ENCODE measurements at regions not wholly inside any gene's neighbourhood (a gene's known extent, or its start where the extent isn't known, plus 50 kb on each side); places are given as distances from the start of the nearest gene placed in this dataset.
A peak's percentile ranks its signal among the peaks of the same experiment; 100 is the strongest.
"Not testable (repeated sequence)": the region's sequence is repeated elsewhere in the genome, so short reads cannot be mapped to it uniquely, and the experiment has no call there.

DNA sequence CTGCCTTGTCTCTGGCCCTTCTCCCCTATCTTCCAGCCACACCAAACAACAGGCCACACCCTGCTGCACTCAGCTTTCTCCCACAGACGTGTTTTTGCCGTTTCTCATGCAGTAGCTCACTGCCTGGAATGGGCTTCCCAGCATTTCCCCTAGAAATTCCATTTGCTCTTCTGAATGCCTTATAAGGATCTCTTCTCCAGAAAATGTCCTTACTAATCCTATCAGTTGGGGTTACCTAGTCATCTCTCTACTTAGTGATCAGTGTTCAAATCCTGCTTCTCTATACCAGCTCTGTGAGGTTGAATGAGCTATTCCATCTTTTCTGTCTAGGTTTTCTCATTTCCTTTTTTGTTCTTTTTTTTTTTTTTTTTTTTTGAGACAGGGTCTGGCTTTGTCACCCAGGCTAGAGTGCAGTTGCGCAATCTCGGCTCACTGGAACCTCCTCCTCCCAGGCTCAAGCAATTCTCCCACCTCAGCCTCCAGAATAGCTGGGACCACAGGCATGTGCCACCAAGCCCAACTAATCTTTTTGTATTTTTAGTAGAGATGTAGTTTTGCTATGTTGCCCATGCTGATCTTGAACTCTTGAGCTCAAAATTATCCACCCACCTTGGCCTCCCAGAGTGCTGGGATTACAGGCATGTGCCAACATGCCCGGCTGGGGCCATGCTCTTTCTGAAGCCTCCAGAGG lies 98.2 kb upstream of the CHD2 start:
- intact Hi-C loops (cut with DNase I), result loop anchor here in 1 of 2 donors (5.0 kb wide), 1 partner anchor 115 kb away; no protein-coding TSS in a partner anchor
- peak; percentile 8 for ATAC-seq
- TF ChIP-seq, protein P1, sequence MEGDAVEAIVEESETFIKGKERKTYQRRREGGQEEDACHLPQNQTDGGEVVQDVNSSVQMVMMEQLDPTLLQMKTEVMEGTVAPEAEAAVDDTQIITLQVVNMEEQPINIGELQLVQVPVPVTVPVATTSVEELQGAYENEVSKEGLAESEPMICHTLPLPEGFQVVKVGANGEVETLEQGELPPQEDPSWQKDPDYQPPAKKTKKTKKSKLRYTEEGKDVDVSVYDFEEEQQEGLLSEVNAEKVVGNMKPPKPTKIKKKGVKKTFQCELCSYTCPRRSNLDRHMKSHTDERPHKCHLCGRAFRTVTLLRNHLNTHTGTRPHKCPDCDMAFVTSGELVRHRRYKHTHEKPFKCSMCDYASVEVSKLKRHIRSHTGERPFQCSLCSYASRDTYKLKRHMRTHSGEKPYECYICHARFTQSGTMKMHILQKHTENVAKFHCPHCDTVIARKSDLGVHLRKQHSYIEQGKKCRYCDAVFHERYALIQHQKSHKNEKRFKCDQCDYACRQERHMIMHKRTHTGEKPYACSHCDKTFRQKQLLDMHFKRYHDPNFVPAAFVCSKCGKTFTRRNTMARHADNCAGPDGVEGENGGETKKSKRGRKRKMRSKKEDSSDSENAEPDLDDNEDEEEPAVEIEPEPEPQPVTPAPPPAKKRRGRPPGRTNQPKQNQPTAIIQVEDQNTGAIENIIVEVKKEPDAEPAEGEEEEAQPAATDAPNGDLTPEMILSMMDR (IDR thresholded peaks at IDR 0.05), result no peak
- no peaks in the 10 kb centered on the region for H3K36me3 ChIP-seq
- H3K4me3 ChIP-seq, result no peak overlapping the region
- H3K27me3 ChIP-seq, result no peaks in the 10 kb centered on the region
- H3K27ac ChIP-seq, result peak overlapping the region; percentile 99 to 100
- peak in 2 of 4 donors; percentile 82 for DNase-seq
- H3K4me1 ChIP-seq, result peaks cover 37 to 75% of the 10 kb centered on the region in 2 donors
- no peaks in the 10 kb centered on the region for H3K9me3 ChIP-seq

DNA sequence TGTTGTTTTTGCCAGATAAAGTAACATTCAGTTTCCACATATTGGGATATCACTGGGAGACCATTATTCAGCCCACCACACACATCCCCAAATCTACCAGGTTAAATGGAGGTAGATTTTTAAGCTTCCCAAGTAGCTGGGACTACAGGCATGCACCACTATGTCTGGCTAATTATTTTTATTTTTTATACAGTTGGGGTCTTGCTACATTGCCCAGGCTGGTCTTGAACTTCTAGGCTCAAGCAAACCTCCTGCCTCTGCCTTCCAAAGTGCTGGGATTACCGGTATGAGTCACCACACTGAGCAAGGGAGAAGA lies 96.6 kb upstream of the CHD2 start:
- intact Hi-C loops (cut with DNase I), result loop anchor here in 1 of 2 donors (5.0 kb wide), 1 partner anchor 114 kb away; no protein-coding TSS in a partner anchor
- ATAC-seq, result no peak
- Histone ChIP-seq H3K4me1 (peaks cover 32 to 81% of the 10 kb centered on the region in 2 donors), H3K36me3 (no peaks in the 10 kb centered on the region), H3K9me3 (no peaks in the 10 kb centered on the region), H3K4me3 (no peak overlapping the region), H3K27ac (peak overlapping the region; percentile 99 to 100), H3K27me3 (no peaks in the 10 kb centered on the region)
- DNase-seq, result no peak
- TF ChIP-seq, protein P1 (IDR thresholded peaks at IDR 0.05), result no peak

DNA sequence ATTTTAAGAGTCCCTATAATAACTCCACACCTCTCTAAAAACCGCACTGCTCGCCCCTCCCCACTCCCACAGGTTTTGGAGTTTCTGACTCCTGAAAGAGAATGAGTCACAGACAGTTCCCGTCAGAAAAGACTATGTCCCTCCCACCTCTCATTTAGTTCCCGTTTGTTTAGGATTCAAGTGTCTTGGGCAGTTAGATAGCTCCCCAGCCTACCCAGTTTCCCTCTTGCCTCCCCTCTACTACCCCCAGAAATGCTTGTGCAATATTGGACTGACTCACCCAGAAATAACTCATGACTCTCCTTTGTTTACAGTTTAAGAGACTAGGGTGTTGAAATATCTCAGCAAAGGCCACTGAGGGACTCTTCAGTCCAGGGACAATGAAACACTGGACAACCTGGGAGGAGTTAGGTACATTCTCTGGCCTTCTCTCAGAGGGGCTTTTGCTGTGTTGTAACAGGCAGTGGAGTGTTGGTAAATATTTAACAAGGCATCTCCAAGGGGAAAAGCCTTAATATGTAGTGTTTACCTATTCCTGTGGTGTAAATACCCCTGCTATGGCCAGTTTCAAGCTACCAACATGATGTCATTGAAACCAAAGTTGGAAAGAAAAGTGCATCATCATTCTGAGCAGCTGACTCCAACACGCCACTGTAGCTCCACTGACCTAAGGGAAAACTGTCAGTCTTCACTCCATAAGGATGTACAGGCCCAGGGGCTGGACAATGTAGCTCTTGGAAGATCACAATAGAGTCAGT lies 96.1 kb upstream of the CHD2 start:
- no peak overlapping the region for H3K4me3 ChIP-seq
- DNase-seq (peak; percentile 36 to 91 (median 85)), ATAC-seq (peak; percentile 78)
- H3K9me3 ChIP-seq, result no peaks in the 10 kb centered on the region
- H3K27me3 ChIP-seq, result no peaks in the 10 kb centered on the region
- TF ChIP-seq, protein P1 (IDR thresholded peaks at IDR 0.05), result no peak
- no peaks in the 10 kb centered on the region for H3K36me3 ChIP-seq
- H3K27ac ChIP-seq, result peak overlapping the region; percentile 99 to 100
- intact Hi-C loops (cut with DNase I), result loop anchor here in 1 of 2 donors (5.0 kb wide), 1 partner anchor 113 kb away; no protein-coding TSS in a partner anchor
- peaks cover 32 to 81% of the 10 kb centered on the region in 2 donors for H3K4me1 ChIP-seq

DNA sequence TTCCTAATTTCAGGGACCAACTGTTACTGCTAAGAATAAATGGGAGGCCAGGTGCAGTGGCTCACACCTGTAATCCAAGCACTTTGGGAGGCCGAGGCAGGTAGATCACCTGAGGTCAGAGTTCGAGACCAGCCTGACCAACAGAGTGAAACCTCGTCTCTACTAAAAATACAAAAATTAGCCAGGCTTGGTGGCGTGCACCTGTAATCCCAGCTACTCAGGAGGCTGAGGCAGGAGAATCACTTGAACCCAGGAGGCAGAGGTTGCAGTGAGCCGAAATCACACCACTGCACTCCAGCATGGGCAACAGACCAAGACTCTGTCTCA lies 95.6 kb upstream of the CHD2 start:
- Histone ChIP-seq H3K27ac (peak overlapping the region; percentile 99 to 100), H3K4me1 (peaks cover 32 to 80% of the 10 kb centered on the region in 2 donors)
- not testable (repeated sequence) for DNase-seq, H3K36me3 ChIP-seq, H3K27me3 ChIP-seq, ATAC-seq, H3K9me3 ChIP-seq, H3K4me3 ChIP-seq
- intact Hi-C loops (cut with DNase I), result loop anchor here in 1 of 2 donors (5.0 kb wide), 1 partner anchor 113 kb away; no protein-coding TSS in a partner anchor

DNA sequence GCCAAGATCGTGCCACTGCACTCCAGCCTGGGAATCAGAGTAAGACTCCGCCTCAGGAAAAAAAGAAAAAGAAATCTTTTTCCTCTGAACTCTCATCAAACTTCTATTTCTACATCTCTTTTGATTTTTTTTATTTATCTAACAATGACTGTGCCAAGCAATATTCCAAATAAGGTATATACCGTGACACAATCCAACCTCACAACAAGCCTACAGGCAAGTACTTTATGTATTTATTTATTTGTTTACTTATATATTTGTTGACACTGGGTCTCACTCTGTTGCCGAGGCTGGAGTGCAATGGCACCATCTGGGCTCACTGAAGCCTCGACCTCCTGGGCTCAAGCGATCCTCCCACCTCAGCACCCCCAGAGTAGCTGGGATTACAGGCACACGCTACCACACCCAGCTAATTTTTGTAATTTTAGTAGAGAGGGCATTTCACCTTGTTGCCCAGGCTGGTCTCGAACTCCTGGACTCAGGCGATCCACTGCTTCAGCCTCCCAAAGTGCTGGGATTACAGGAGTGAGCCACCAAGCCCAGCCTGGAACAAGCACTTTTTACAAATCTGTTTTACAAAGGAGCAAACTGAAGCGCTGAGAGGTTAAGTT lies 94.9 kb upstream of the CHD2 start:
- Histone ChIP-seq H3K9me3 (no peaks in the 10 kb centered on the region), H3K4me1 (peaks cover 32 to 80% of the 10 kb centered on the region in 2 donors), H3K36me3 (no peaks in the 10 kb centered on the region), H3K27me3 (no peaks in the 10 kb centered on the region), H3K4me3 (no peak overlapping the region), H3K27ac (peak overlapping the region; percentile 99 to 100)
- TF ChIP-seq, protein P1 (IDR thresholded peaks at IDR 0.05), result no peak
- intact Hi-C loops (cut with DNase I), result loop anchor here in 1 of 2 donors (5.0 kb wide), 1 partner anchor 102 kb away; no protein-coding TSS in a partner anchor
- DNase-seq (peak in 1 of 4 donors; percentile 12), ATAC-seq (no peak)

DNA sequence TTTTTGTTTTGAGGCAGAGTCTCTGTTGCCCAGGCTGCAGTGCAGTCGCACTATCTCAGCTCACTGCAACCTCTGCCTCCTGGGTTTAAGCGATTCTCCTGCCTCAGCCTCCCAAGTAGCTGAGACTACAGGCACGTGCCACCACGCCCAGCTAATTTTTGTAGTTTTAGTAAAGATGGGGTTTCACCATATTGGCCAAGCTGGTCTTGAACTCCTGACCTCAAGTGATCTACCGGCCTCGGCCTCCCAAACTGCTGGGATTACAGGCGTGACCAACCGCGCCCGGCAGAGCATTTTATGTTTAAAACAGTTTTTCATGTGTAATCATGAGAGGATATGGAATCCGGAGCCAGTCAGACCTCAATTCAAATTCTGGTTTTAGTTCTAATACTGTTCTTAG lies 94.0 kb upstream of the CHD2 start:
- not testable (repeated sequence) for H3K9me3 ChIP-seq, H3K4me3 ChIP-seq, H3K27me3 ChIP-seq, H3K36me3 ChIP-seq, ATAC-seq
- intact Hi-C loops (cut with DNase I), result loop anchor here in 1 of 2 donors (5.0 kb wide), 1 partner anchor 101 kb away; no protein-coding TSS in a partner anchor
- Histone ChIP-seq H3K4me1 (peaks cover 32 to 88% of the 10 kb centered on the region in 2 donors), H3K27ac (peak overlapping the region; percentile 99 to 100)
- peak in 1 of 4 donors; percentile 25 for DNase-seq

Measured in left lung (tissue), 4 donors.